IMR-90 (cell line): ENCODE measurements at regions not wholly inside any gene's neighbourhood (a gene's known extent, or its start where the extent isn't known, plus 50 kb on each side); places are given as distances from the start of the nearest gene placed in this dataset.

Experiments used
- ATAC-seq: fragments of 200-7000 bp; cut with Tn5 transposase; 2 replicates; pipeline ENCODE4 v1.9.1; 2020; ENCODE audit warnings: low read depth, mild to moderate bottlenecking, moderate library complexity
- BruUV-seq: library from RNA; stranded (reverse); fragments of 400-500 nt; replicated peaks from 2 replicates; lab custom pipeline; 2021; lab: Mats Ljungman, UMichigan
- CTCF ChIA-PET: fragments of 300-600 bp; formaldehyde crosslinking; extraction: SDS; loops from one replicate; lab custom pipeline; 2021; ENCODE audit warnings: antibody characterized with exemption; lab: Yijun Ruan, JAX
- POLR2A ChIA-PET: fragments of 300-600 bp; sonication (Branson Sonifier 250); formaldehyde crosslinking; loops from one replicate; lab custom pipeline; 2022; ENCODE audit warnings: antibody characterized with exemption; ENCODE audit not compliant: unreplicated experiment; lab: Charles Lee
- DNase-seq: peaks from one replicate; pipeline ENCODE4 v3.0.0; 2013
- H2AFZ ChIP-seq: replicated peaks from 2 replicates; pipeline ENCODE3; 2013; ENCODE audit warnings: low read length, mild to moderate bottlenecking; ENCODE audit not compliant: poor library complexity
- H2AK5ac ChIP-seq: 2 replicates; pipeline ENCODE4 v1.6.1; 2013; ENCODE audit warnings: low read depth, low read length, inconsistent platforms
- H2AK9ac ChIP-seq: replicated peaks from 2 replicates; pipeline ENCODE3; 2013; ENCODE audit warnings: mild to moderate bottlenecking, low read depth, low read length, moderate library complexity; ENCODE audit not compliant: poor library complexity
- H2BK120ac ChIP-seq: 2 replicates; pipeline ENCODE4 v1.6.1; 2013; ENCODE audit warnings: low read depth, low read length, inconsistent platforms
- H2BK15ac ChIP-seq: 3 replicates; pipeline ENCODE4 v1.6.1; 2013; ENCODE audit warnings: low read depth, low read length, inconsistent platforms
- H2BK20ac ChIP-seq: 2 replicates; pipeline ENCODE4 v1.6.1; 2013; ENCODE audit warnings: low read depth, mild to moderate bottlenecking, inconsistent platforms, low read length, moderate library complexity
- H2BK5ac ChIP-seq: 2 replicates; pipeline ENCODE4 v1.6.1; 2013; ENCODE audit warnings: mild to moderate bottlenecking, low read depth, low read length, inconsistent platforms; ENCODE audit not compliant: poor library complexity, severe bottlenecking
- H3K14ac ChIP-seq: replicated peaks from 2 replicates; pipeline ENCODE4 v1.6.1; 2013; ENCODE audit warnings: low read depth, low read length, inconsistent platforms
- H3K18ac ChIP-seq: 2 replicates; pipeline ENCODE4 v1.6.1; 2013; ENCODE audit warnings: low read depth, low read length, control low read depth
- H3K23ac ChIP-seq: 2 replicates; pipeline ENCODE4 v1.6.1; 2013; ENCODE audit warnings: low read depth, low read length, inconsistent platforms
- H3K27ac ChIP-seq: 2 replicates; pipeline ENCODE4 v1.5.1; 2013; ENCODE audit warnings: mild to moderate bottlenecking, control low read depth, low read length; ENCODE audit not compliant: insufficient read depth
- H3K27me3 ChIP-seq: 2 replicates; pipeline ENCODE4 v1.6.1; 2013; ENCODE audit warnings: low read length; ENCODE audit not compliant: control insufficient read depth, insufficient read depth
- H3K36me3 ChIP-seq: 2 replicates; pipeline ENCODE4 v1.6.1; 2013; ENCODE audit warnings: low read length, mixed read lengths; ENCODE audit not compliant: control insufficient read depth, insufficient read depth
- H3K4ac ChIP-seq: 2 replicates; pipeline ENCODE4 v1.6.1; 2013; ENCODE audit warnings: low read depth, low read length, inconsistent platforms
- H3K4me1 ChIP-seq: 2 replicates; pipeline ENCODE4 v1.6.1; 2013; ENCODE audit warnings: low read length, mixed read lengths; ENCODE audit not compliant: control insufficient read depth, insufficient read depth
- H3K4me2 ChIP-seq: 2 replicates; pipeline ENCODE4 v1.6.1; 2013; ENCODE audit warnings: low read depth, mild to moderate bottlenecking, control low read depth, low read length, moderate library complexity
- H3K4me3 ChIP-seq: 2 replicates; pipeline ENCODE4 v1.5.1; 2013; ENCODE audit warnings: low read depth, mild to moderate bottlenecking, control low read depth, low read length, moderate library complexity; ENCODE audit not compliant: insufficient read depth
- H3K56ac ChIP-seq: 2 replicates; pipeline ENCODE4 v1.6.1; 2013; ENCODE audit warnings: low read length, inconsistent platforms; ENCODE audit not compliant: insufficient read depth; ENCODE audit errors: extremely low read depth
- H3K79me1 ChIP-seq, 2 experiments: 2 replicates each; pipeline ENCODE4 v1.6.1; 2013; ENCODE audit warnings: low read length in 2 of 2, inconsistent platforms in 1 of 2, low read depth in 1 of 2
- H3K9ac ChIP-seq: 2 replicates; pipeline ENCODE4 v1.6.1; 2013; ENCODE audit warnings: low read depth, low read length, control low read depth
- H3K9me1 ChIP-seq: 2 replicates; pipeline ENCODE4 v1.6.1; 2013; ENCODE audit warnings: low read length, inconsistent platforms; ENCODE audit not compliant: insufficient read depth
- H3K9me3 ChIP-seq: 2 replicates; pipeline ENCODE4 v1.6.1; 2013; ENCODE audit warnings: low read length; ENCODE audit not compliant: control insufficient read depth, insufficient read depth
- H4K20me1 ChIP-seq: 2 replicates; pipeline ENCODE4 v1.6.1; 2013; ENCODE audit warnings: low read length, inconsistent platforms; ENCODE audit not compliant: insufficient read depth
- H4K5ac ChIP-seq: 2 replicates; pipeline ENCODE4 v1.6.1; 2013; ENCODE audit warnings: mild to moderate bottlenecking, low read depth, low read length, control low read depth
- H4K8ac ChIP-seq, 2 experiments: 2 replicates each; pipeline ENCODE4 v1.6.1; 2013; ENCODE audit warnings: low read depth in 2 of 2, low read length in 2 of 2, control low read depth in 1 of 2, inconsistent platforms in 1 of 2
- H4K91ac ChIP-seq: 2 replicates; pipeline ENCODE4 v1.6.1; 2013; ENCODE audit warnings: low read depth, low read length, inconsistent platforms; ENCODE audit not compliant: insufficient read depth
- BHLHE40 ChIP-seq: fragments of 150-350 bp; IDR thresholded peaks from 2 replicates; pipeline ENCODE4 v1.6.1; 2016; ENCODE audit warnings: mild to moderate bottlenecking, low read depth, low read length
- CEBPB ChIP-seq: IDR thresholded peaks from 2 replicates; pipeline ENCODE4 v1.6.1; 2012; ENCODE audit warnings: low read depth, low read length, improper control_type of control experiment
- CHD1 ChIP-seq: IDR thresholded peaks from 2 replicates; pipeline ENCODE4 v1.6.1; 2012; ENCODE audit warnings: low read depth, low read length, improper control_type of control experiment
- CTCF ChIP-seq: conservative IDR thresholded peaks from 2 replicates; pipeline ENCODE4 v1.5.1; 2012; ENCODE audit warnings: mild to moderate bottlenecking, low read depth, low read length, improper control_type of control experiment
- ELK1 ChIP-seq: fragments of 150-350 bp; IDR thresholded peaks from 2 replicates; pipeline ENCODE4 v1.6.1; 2016; ENCODE audit warnings: low read depth, mild to moderate bottlenecking, low read length, moderate library complexity, borderline replicate concordance
- FOS ChIP-seq: fragments of 150-350 bp; IDR thresholded peaks from 2 replicates; pipeline ENCODE4 v1.6.1; 2016; ENCODE audit warnings: low read depth, low read length
- MAFK ChIP-seq: IDR thresholded peaks from 2 replicates; pipeline ENCODE4 v1.6.1; 2012; ENCODE audit warnings: low read depth, low read length, improper control_type of control experiment
- MAZ ChIP-seq: IDR thresholded peaks from 2 replicates; pipeline ENCODE4 v1.6.1; 2012; ENCODE audit warnings: low read depth, mild to moderate bottlenecking, low read length, improper control_type of control experiment, moderate library complexity, borderline replicate concordance
- MXI1 ChIP-seq: IDR thresholded peaks from 2 replicates; pipeline ENCODE4 v1.6.1; 2012; ENCODE audit warnings: low read depth, mild to moderate bottlenecking, low read length, moderate library complexity, borderline replicate concordance
- NFE2L2 ChIP-seq: fragments of 150-350 bp; IDR thresholded peaks from 2 replicates; pipeline ENCODE4 v1.6.1; 2016; ENCODE audit warnings: low read depth, mild to moderate bottlenecking, low read length
- POLR2A ChIP-seq: IDR thresholded peaks from 2 replicates; pipeline ENCODE4 v1.6.1; 2012; ENCODE audit warnings: mild to moderate bottlenecking, low read depth, low read length
- RAD21 ChIP-seq: IDR thresholded peaks from 2 replicates; pipeline ENCODE4 v1.6.1; 2012; ENCODE audit warnings: low read length, improper control_type of control experiment
- RCOR1 ChIP-seq: IDR thresholded peaks from 2 replicates; pipeline ENCODE4 v1.6.1; 2012; ENCODE audit warnings: mild to moderate bottlenecking, low read length, improper control_type of control experiment; ENCODE audit not compliant: insufficient replicate concordance
- RFX5 ChIP-seq: IDR thresholded peaks from 2 replicates; pipeline ENCODE4 v1.8.0; 2012; ENCODE audit warnings: low read depth, mild to moderate bottlenecking, low read length, moderate library complexity
- SMC3 ChIP-seq: fragments of 150-350 bp; IDR thresholded peaks from 2 replicates; pipeline ENCODE4 v1.6.1; 2016; ENCODE audit warnings: low read depth, mild to moderate bottlenecking, antibody characterized with exemption, low read length, moderate library complexity
- USF2 ChIP-seq: fragments of 150-350 bp; IDR thresholded peaks from 2 replicates; pipeline ENCODE4 v1.6.1; 2017; ENCODE audit warnings: mild to moderate bottlenecking, antibody characterized with exemption, low read length, low read depth
- WGBS, 2 experiments: methylation state at CpG; one replicate each; pipeline versions ENCODE4 v1.1.5 to v1.1.7; 2013; ENCODE audit warnings: missing lambda C conversion rate in 2 of 2; ENCODE audit not compliant: insufficient read length in 1 of 2; ENCODE audit errors: extremely low coverage in 2 of 2; 5-methylcytosine and 5-hydroxymethylcytosine counted together
- dilution Hi-C: fragments of 300-500 bp; cut with HindIII; formaldehyde crosslinking; loops from one replicate; pipeline ENCODE4 v1.14.3; 2018; ENCODE audit warnings: low sequenced_read_pairs; ENCODE audit not compliant: unreplicated experiment
- in situ Hi-C: fragments of 300-500 bp; cut with MboI; formaldehyde crosslinking; loops from 3 replicates; pipeline ENCODE4 v1.14.3; 2019; ENCODE audit warnings: low sequenced_read_pairs, inconsistent platforms, mixed read lengths
- intact Hi-C: fragments of 100-400 bp; cut with micrococcal nuclease; formaldehyde crosslinking; loops from 2 replicates; pipeline ENCODE4 v1.10.0; 2022

- ATAC-seq (no peak), DNase-seq (no peak)
- dilution Hi-C loops, result no loop called here
Observed at GRCh38 chr1:29643838-29644440, 407.6 kb downstream of the PTPRU start.

More at GRCh38 chr1:29643838-29644440, 407.6 kb downstream of the PTPRU start:
- Histone ChIP-seq H3K4ac (no peak overlapping the region), H2AK9ac (no peak overlapping the region), H2BK5ac (no peak overlapping the region), H3K36me3 (no peaks in the 10 kb centered on the region), H3K4me1 (peaks cover 2% of the 10 kb centered on the region; the same call in 1 of the 2 replicates), H4K8ac (no peak overlapping the region), H2BK120ac (no peak overlapping the region), H3K79me1 (no peaks in the 10 kb centered on the region), H2BK20ac (no peak overlapping the region), H3K56ac (no peak overlapping the region), H3K18ac (no peak overlapping the region), H3K27me3 (peaks cover 2% of the 10 kb centered on the region), H3K9me3 (no peaks in the 10 kb centered on the region), H4K5ac (no peak overlapping the region), H3K14ac (no peak overlapping the region), H2AK5ac (no peak overlapping the region), H4K91ac (no peak overlapping the region), H3K4me3 (no peak overlapping the region), H3K23ac (no peak overlapping the region), H2AFZ (no peak overlapping the region), H3K27ac (no peak overlapping the region), H3K9ac (no peak overlapping the region), H2BK15ac (no peak overlapping the region), H4K20me1 (no peaks in the 10 kb centered on the region), H3K4me2 (no peak overlapping the region), H3K9me1 (peaks cover 10% of the 10 kb centered on the region)
- intact Hi-C loops, result no loop called here
- TF ChIP-seq BHLHE40, result no peak
- TF ChIP-seq SMC3, result no peak
- TF ChIP-seq CHD1, result no peak
- TF ChIP-seq CTCF, result no peak
- TF ChIP-seq RAD21, result no peak
- TF ChIP-seq USF2, result no peak
- TF ChIP-seq CEBPB, result no peak
- TF ChIP-seq MAZ, result no peak
- no peak for TF ChIP-seq FOS
- no peak for TF ChIP-seq RCOR1
- TF ChIP-seq MXI1, result no peak
- no peak for TF ChIP-seq MAFK
- no peak for TF ChIP-seq POLR2A
- no peak for TF ChIP-seq RFX5
- no peak for TF ChIP-seq ELK1
- no peak for TF ChIP-seq NFE2L2
- WGBS, 2 experiments, result no CpG with 5 or more reads among the region's 1 CpG
- CTCF ChIA-PET, result no interaction called here
- in situ Hi-C loops, result no loop called here
- no TSS peak for BruUV-seq
- POLR2A ChIA-PET, result no interaction called here
